ENCODE measurements at regions not wholly inside any gene's neighbourhood (a gene's known extent, or its start where the extent isn't known, plus 50 kb on each side); places are given as distances from the start of the nearest gene placed in this dataset.

GRCh38 chr9:35540315-35540714 lies 50.4 kb downstream of the RUSC2 start:
- no peak for DNase-seq

DNA sequence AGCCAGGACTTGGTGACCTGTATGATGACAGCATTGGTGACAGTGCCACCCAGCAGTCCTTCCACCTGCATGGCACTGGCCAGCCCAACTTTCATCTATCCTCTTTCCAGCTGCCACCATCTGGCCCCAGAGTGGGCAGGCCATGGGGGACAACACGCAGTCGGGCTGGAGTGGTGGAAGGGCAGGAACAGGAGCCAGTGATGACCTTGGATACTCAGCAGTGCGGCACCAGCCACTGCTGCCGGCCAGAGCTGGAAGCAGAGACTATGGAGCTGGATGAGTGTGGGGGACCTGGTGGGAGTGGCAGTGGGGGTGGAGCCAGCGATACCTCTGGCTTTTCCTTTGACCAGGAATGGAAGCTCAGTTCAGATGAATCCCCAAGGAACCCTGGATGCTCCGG lies 56.9 kb downstream of the RUSC2 start:
- no peak for DNase-seq

- no peak for DNase-seq
These were observed 57.1 kb upstream of the TESK1 start for GRCh38 chr9:35547889-35548418.

- no peak for DNase-seq
These were observed 56.5 kb upstream of the TESK1 start for GRCh38 chr9:35548571-35548970.

DNA sequence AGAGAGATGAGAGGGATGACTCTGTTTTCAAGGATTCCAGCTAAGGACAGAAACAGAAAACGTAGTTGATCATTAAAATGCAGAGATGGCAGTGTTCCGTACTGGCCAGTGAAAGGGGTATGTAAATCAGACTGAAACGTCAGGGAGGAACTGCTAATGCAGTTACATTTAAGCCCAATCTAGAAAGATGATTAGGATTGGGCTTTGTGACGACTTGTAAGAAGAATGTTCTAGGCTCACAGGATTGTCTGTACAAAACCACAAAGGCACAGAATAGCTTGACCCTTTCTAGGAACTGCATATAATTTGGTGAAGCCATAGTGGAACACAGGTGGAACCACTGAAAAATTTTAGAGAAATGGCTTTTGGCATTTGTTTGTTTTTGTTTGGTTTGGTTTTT lies 55.6 kb upstream of the TESK1 start:
- DNase-seq: no peak

DNA sequence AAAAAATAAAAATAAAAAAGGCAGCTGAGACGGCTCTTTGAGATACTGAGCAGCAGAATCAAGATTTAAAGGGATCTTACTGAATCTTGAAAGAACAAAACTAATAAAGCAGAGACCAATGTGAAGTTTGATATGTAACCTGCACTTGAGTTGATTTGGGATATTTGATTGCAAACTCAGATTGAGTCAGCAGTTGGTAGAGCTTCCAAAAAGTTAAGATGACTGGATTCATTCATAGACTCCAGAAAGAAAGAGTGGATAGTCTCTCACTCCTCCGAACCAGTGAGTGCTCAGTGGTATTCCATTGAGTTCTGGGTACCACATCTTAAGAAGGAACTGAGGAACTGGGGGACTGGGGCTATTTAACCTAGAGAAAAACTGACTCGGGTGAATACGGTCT lies 52.7 kb upstream of the TESK1 start:
- no peak for DNase-seq

- DNase-seq: no peak
These were observed 52.2 kb upstream of the TESK1 start for GRCh38 chr9:35552837-35553236.

DNA sequence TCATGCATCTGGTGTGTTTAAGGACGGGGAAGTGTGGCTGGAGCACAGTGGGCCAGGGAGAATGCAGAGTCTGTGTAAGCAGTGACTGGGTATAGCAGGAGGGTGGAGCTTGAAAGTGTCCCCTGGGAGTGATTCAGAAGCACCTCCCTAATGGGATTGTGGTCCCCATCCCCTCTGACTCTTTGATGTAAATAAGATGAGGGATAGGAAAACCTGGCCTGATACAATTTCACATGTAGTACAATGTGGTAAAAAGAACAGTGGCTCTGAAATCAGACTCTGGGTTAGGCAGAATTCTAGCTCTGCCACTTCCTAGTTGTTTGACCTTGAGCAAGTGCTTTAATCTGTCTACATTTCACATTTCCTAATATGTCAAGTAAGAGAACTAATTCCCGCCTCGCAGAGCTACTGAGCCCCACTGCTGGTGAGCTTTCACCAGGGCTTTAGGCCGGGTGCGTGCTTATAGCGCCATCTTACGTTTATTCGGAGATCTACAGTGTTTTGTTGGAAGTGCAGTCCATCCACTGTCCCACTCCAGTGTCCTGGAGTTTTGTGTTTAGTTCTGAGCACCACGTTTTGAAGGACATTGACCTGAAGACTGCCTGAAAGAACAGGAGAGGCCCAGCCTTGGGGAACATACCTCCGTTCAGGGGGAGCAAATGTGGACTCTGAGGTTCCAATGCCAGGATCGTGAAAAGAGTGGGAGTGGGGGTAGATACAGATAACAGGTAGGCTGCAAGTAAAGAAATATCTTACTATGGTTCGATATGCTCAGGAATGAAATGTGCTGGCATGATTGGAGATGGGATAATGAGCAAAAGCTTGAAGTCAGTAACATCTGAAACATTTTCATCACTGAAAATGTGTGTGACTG lies 51.2 kb upstream of the TESK1 start:
- DNase-seq: peak; percentile 2

GRCh38 chr9:35555246-35555701 lies 49.8 kb upstream of the TESK1 start:
- DNase-seq: no peak

Measured in NCI-H187 treated with DMSO at 0.1 percent for 48 hours (cell line).